ENCODE measurements at regions not wholly inside any gene's neighbourhood (a gene's known extent, or its start where the extent isn't known, plus 50 kb on each side); places are given as distances from the start of the nearest gene placed in this dataset.

DNA sequence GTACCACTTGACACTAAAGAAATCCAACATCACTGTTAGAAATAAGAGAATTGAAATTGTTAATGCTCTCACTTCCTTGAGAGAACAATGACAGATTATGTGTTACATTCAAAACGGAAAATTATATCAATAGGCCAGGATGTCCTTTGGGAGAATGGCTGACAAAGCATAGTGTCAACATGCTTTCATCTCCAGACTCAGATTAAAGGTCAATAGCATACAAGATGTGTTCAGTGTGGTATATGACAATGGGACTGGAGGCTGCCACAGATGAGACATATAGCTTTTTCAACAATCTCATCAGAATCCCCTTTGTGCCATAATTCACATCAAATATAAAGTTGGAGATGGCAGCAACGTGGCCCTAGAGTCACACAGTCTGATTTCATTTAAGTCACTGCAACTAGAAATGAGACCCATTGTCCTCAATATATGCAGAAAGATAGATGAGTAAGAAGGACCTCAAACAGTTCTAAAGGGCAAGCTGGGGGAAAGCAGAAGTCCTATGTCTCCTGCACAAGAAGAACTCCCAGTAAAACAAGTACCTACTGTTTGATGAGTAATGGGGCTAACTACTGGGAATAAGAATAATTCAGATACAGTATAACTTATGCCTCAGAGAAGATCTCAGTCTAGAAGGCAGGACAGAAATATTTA, 327.9 kb downstream of the TTLL7 start:
- 2% methylated on average over 2 of the region's 2 CpGs for WGBS (ENCODE audit: insufficient coverage, insufficient replicate concordance, low lambda C conversion rate, missing lambda C conversion rate)
- H3K27me3 ChIP-seq (replicated peaks in 1 of 2; ENCODE audit: control insufficient read depth in 2 of 2, insufficient read depth in 2 of 2, low read length in 1 of 2), result no peaks in the 10 kb centered on the region
- no peak overlapping the region for H3K4me2 ChIP-seq (ENCODE audit: control insufficient read depth, insufficient read depth)
- POLR2A ChIA-PET, result no interaction called here
- no peaks in the 10 kb centered on the region for H3K79me2 ChIP-seq (ENCODE audit: control insufficient read depth, insufficient read depth, low read length)
- DNase-seq (ENCODE audit: low read depth, low spot score) (peak; percentile 5), ATAC-seq (peak; percentile 56), FAIRE-seq (no peak)
- SMC1A ChIA-PET (ENCODE audit: uncharacterized antibody, unreplicated experiment), result interaction anchor here (0.6 kb wide), 1 partner anchor 111 kb away, joined by 3 read pairs; no protein-coding TSS in a partner anchor
- no TSS peak for BruUV-seq (replicated peaks)
- in situ Hi-C loops (cut with MboI) (no loop called here), intact Hi-C loops (cut with micrococcal nuclease; ENCODE audit: unreplicated experiment) (no loop called here)
- H3K4me1 ChIP-seq (ENCODE audit: control insufficient read depth, insufficient read depth, low read length), result no peaks in the 10 kb centered on the region
- CTCF ChIA-PET, result no interaction called here
- H3K9ac ChIP-seq (ENCODE audit: control insufficient read depth, insufficient read depth, low read length), result no peak overlapping the region
- H2AFZ ChIP-seq (ENCODE audit: control insufficient read depth, low read depth, low read length), result no peak overlapping the region
- RAD21 ChIA-PET (ENCODE audit: unreplicated experiment), result no interaction called here
- H3K4me3 ChIP-seq, result no peak overlapping the region
- H3K36me3 ChIP-seq (ENCODE audit: control insufficient read depth in 2 of 2, insufficient read depth in 2 of 2, low read length in 1 of 2), result no peaks in the 10 kb centered on the region
- no peaks in the 10 kb centered on the region; the same call in 2 of the 3 replicates for H3K9me3 ChIP-seq (replicated peaks; ENCODE audit: control insufficient read depth, insufficient read depth, low read length)
- H4K20me1 ChIP-seq (ENCODE audit: control insufficient read depth, insufficient read depth), result no peaks in the 10 kb centered on the region
- no peak overlapping the region for H3K27ac ChIP-seq (ENCODE audit: control insufficient read depth, insufficient read depth)
- no peak for TF ChIP-seq DPF2 (IDR thresholded peaks at IDR 0.05)
- peak; percentile 31 for TF ChIP-seq MEF2B (IDR thresholded peaks at IDR 0.05; ENCODE audit: partially characterized antibody, poor library complexity, severe bottlenecking)
- TF ChIP-seq, protein P1, sequence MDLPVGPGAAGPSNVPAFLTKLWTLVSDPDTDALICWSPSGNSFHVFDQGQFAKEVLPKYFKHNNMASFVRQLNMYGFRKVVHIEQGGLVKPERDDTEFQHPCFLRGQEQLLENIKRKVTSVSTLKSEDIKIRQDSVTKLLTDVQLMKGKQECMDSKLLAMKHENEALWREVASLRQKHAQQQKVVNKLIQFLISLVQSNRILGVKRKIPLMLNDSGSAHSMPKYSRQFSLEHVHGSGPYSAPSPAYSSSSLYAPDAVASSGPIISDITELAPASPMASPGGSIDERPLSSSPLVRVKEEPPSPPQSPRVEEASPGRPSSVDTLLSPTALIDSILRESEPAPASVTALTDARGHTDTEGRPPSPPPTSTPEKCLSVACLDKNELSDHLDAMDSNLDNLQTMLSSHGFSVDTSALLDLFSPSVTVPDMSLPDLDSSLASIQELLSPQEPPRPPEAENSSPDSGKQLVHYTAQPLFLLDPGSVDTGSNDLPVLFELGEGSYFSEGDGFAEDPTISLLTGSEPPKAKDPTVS (IDR thresholded peaks at IDR 0.05; ENCODE audit: low read depth, low read length), result no peak
- TF ChIP-seq, protein P2, sequence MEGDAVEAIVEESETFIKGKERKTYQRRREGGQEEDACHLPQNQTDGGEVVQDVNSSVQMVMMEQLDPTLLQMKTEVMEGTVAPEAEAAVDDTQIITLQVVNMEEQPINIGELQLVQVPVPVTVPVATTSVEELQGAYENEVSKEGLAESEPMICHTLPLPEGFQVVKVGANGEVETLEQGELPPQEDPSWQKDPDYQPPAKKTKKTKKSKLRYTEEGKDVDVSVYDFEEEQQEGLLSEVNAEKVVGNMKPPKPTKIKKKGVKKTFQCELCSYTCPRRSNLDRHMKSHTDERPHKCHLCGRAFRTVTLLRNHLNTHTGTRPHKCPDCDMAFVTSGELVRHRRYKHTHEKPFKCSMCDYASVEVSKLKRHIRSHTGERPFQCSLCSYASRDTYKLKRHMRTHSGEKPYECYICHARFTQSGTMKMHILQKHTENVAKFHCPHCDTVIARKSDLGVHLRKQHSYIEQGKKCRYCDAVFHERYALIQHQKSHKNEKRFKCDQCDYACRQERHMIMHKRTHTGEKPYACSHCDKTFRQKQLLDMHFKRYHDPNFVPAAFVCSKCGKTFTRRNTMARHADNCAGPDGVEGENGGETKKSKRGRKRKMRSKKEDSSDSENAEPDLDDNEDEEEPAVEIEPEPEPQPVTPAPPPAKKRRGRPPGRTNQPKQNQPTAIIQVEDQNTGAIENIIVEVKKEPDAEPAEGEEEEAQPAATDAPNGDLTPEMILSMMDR (IDR thresholded peaks at IDR 0.05 in 2 of 3, conservative IDR thresholded peaks at IDR 0.05 in 1 of 3; ENCODE audit: control insufficient read depth in 2 of 3, extremely low read depth in 1 of 3, insufficient read depth in 1 of 3, low read depth in 3 of 3, low read length in 3 of 3), result no peak
- no peak for TF ChIP-seq TBL1XR1 (IDR thresholded peaks at IDR 0.05; ENCODE audit: low read depth, low read length)
- TF ChIP-seq EP300 (IDR thresholded peaks at IDR 0.05; ENCODE audit: borderline replicate concordance in 1 of 2, control insufficient read depth in 1 of 2, low read depth in 2 of 2, low read length in 2 of 2), result peak in 1 of 2 experiments; percentile 56; a peak in 1 of 4 replicates
- TF ChIP-seq CREB1 (IDR thresholded peaks at IDR 0.05; ENCODE audit: low read depth), result no peak
- no peak for TF ChIP-seq SMARCA5 (IDR thresholded peaks at IDR 0.05)
- TF ChIP-seq TCF12 (IDR thresholded peaks at IDR 0.05; ENCODE audit: low read depth, low read length), result no peak
- no peak for TF ChIP-seq STAT3 (IDR thresholded peaks at IDR 0.05; ENCODE audit: low read depth, low read length)
- TF ChIP-seq NFXL1 (IDR thresholded peaks at IDR 0.05; ENCODE audit: borderline replicate concordance), result no peak
- TF ChIP-seq PAX5 (IDR thresholded peaks at IDR 0.05; ENCODE audit: borderline replicate concordance, low read depth, low read length), result no peak
- 0 out of 2 replicates have a peak, but pooled peaks have one; percentile 32 for TF ChIP-seq NR2F1 (conservative IDR thresholded peaks at IDR 0.05)
- no peak for TF ChIP-seq ZNF274 (IDR thresholded peaks at IDR 0.05; ENCODE audit: insufficient read depth, insufficient read length)
- TF ChIP-seq MTA2 (IDR thresholded peaks at IDR 0.05; ENCODE audit: low read depth), result no peak
- TF ChIP-seq CBX5 (IDR thresholded peaks at IDR 0.05; ENCODE audit: low read depth), result no peak
- no peak for TF ChIP-seq SUPT20H (IDR thresholded peaks at IDR 0.05; ENCODE audit: borderline replicate concordance, control insufficient read depth, low read depth, low read length)
- TF ChIP-seq, protein P3, sequence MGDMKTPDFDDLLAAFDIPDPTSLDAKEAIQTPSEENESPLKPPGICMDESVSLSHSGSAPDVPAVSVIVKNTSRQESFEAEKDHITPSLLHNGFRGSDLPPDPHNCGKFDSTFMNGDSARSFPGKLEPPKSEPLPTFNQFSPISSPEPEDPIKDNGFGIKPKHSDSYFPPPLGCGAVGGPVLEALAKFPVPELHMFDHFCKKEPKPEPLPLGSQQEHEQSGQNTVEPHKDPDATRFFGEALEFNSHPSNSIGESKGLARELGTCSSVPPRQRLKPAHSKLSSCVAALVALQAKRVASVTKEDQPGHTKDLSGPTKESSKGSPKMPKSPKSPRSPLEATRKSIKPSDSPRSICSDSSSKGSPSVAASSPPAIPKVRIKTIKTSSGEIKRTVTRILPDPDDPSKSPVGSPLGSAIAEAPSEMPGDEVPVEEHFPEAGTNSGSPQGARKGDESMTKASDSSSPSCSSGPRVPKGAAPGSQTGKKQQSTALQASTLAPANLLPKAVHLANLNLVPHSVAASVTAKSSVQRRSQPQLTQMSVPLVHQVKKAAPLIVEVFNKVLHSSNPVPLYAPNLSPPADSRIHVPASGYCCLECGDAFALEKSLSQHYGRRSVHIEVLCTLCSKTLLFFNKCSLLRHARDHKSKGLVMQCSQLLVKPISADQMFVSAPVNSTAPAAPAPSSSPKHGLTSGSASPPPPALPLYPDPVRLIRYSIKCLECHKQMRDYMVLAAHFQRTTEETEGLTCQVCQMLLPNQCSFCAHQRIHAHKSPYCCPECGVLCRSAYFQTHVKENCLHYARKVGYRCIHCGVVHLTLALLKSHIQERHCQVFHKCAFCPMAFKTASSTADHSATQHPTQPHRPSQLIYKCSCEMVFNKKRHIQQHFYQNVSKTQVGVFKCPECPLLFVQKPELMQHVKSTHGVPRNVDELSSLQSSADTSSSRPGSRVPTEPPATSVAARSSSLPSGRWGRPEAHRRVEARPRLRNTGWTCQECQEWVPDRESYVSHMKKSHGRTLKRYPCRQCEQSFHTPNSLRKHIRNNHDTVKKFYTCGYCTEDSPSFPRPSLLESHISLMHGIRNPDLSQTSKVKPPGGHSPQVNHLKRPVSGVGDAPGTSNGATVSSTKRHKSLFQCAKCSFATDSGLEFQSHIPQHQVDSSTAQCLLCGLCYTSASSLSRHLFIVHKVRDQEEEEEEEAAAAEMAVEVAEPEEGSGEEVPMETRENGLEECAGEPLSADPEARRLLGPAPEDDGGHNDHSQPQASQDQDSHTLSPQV (IDR thresholded peaks at IDR 0.05), result no peak
